HEK293T (cell line): ENCODE measurements at regions not wholly inside any gene's neighbourhood (a gene's known extent, or its start where the extent isn't known, plus 50 kb on each side); places are given as distances from the start of the nearest gene placed in this dataset.
"Not testable (repeated sequence)": the region's sequence is repeated elsewhere in the genome, so short reads cannot be mapped to it uniquely, and the experiment has no call there.

Experiments
- ARNT ChIP-seq: fragments of 450-650 bp; IDR thresholded peaks from 2 replicates; pipeline ENCODE4 v1.6.1; 2017; ENCODE audit warnings: mild to moderate bottlenecking
- BHLHE40 ChIP-seq: fragments of 450-650 bp; IDR thresholded peaks from 2 replicates; pipeline ENCODE4 v1.6.1; 2016; ENCODE audit warnings: mild to moderate bottlenecking, moderate library complexity, borderline replicate concordance
- CTBP1 ChIP-seq: fragments of 450-650 bp; IDR thresholded peaks from 2 replicates; pipeline ENCODE4 v1.6.1; 2016; ENCODE audit warnings: borderline replicate concordance
- FOXA1 ChIP-seq: fragments of 450-650 bp; IDR thresholded peaks from 2 replicates; pipeline ENCODE4 v1.6.1; 2016; ENCODE audit warnings: mild to moderate bottlenecking
- FOXK2 ChIP-seq: fragments of 450-650 bp; IDR thresholded peaks from 2 replicates; pipeline ENCODE4 v1.6.1; 2016; ENCODE audit warnings: mild to moderate bottlenecking
- FOXM1 ChIP-seq: fragments of 450-650 bp; IDR thresholded peaks from 2 replicates; pipeline ENCODE4 v1.6.1; 2017; ENCODE audit warnings: mild to moderate bottlenecking, borderline replicate concordance
- HDGF ChIP-seq: fragments of 450-650 bp; IDR thresholded peaks from 2 replicates; pipeline ENCODE4 v1.6.1; 2017; ENCODE audit warnings: antibody characterized with exemption, borderline replicate concordance
- L3MBTL2 ChIP-seq: fragments of 450-650 bp; conservative IDR thresholded peaks from 2 replicates; pipeline ENCODE4 v1.6.1; 2016; ENCODE audit warnings: mild to moderate bottlenecking
- LEF1 ChIP-seq: fragments of 450-650 bp; IDR thresholded peaks from 2 replicates; pipeline ENCODE4 v1.6.1; 2017; ENCODE audit warnings: mild to moderate bottlenecking, borderline replicate concordance
- NFRKB ChIP-seq: fragments of 450-650 bp; IDR thresholded peaks from 2 replicates; pipeline ENCODE4 v1.6.1; 2016; ENCODE audit warnings: mild to moderate bottlenecking, moderate library complexity
- SUZ12 ChIP-seq: fragments of 450-650 bp; IDR thresholded peaks from 2 replicates; pipeline ENCODE4 v1.6.1; 2016; ENCODE audit warnings: mild to moderate bottlenecking
- TARDBP ChIP-seq: fragments of 450-650 bp; IDR thresholded peaks from 2 replicates; pipeline ENCODE4 v1.6.1; 2016
- ZNF384 ChIP-seq: fragments of 450-650 bp; IDR thresholded peaks from 2 replicates; pipeline ENCODE4 v1.6.1; 2016

GRCh38 chr12:59108516-59108915 lies 188.2 kb upstream of the LRIG3 start:
- TF ChIP-seq NFRKB, FOXA1, HDGF, SUZ12, FOXM1, ARNT, L3MBTL2, FOXK2, BHLHE40, LEF1, ZNF384, TARDBP, CTBP1: not testable (repeated sequence)
